K562 (cell line): ENCODE measurements at regions not wholly inside any gene's neighbourhood (a gene's known extent, or its start where the extent isn't known, plus 50 kb on each side); places are given as distances from the start of the nearest gene placed in this dataset.
"Not testable (repeated sequence)": the region's sequence is repeated elsewhere in the genome, so short reads cannot be mapped to it uniquely, and the experiment has no call there.

Experiments used
- ATAC-seq: fragments of 200-7000 bp; cut with Tn5 transposase; 3 replicates; pipeline ENCODE4 v1.9.1; 2020; ENCODE audit warnings: moderate library complexity
- BruUV-seq: library from RNA; stranded (reverse); fragments of 400-500 nt; replicated peaks from 2 replicates; lab custom pipeline; 2021; lab: Mats Ljungman, UMichigan
- CTCF ChIA-PET: fragments of 300-600 bp; formaldehyde crosslinking; extraction: SDS; loops from one replicate; lab custom pipeline; 2021; ENCODE audit warnings: low intra/inter-chr PET ratio; lab: Yijun Ruan, JAX
- POLR2A ChIA-PET: fragments of 300-600, 350-650 bp; sonication (Branson Sonifier 250); formaldehyde crosslinking; extraction: SDS; loops from one replicate; lab custom pipeline; 2021; ENCODE audit warnings: antibody characterized with exemption, inconsistent platforms; lab: Yijun Ruan, JAX
- DNase-seq, 4 experiments: peaks; one replicate each; pipeline versions ENCODE4 v3.0.0 to v3.0.0-alpha.2; 2011 to 2018; ENCODE audit warnings: low spot score in 3 of 4, mixed read lengths in 3 of 4; ENCODE audit errors: extremely low read depth in 1 of 4
- FAIRE-seq: peaks from 2 replicates; lab custom pipeline; 2011; peaks lifted over from hg19 to GRCh38; lab: Jason Lieb, UNC
- H2AFZ ChIP-seq: 2 replicates; pipeline ENCODE4 v1.6.0; 2011; ENCODE audit warnings: low read depth, low read length, control low read depth, inconsistent platforms
- H3K27ac ChIP-seq: fragments of 200-600 bp; 3 replicates; pipeline ENCODE4 v1.8.0; 2011; ENCODE audit warnings: low read depth, mild to moderate bottlenecking, control low read depth, inconsistent platforms, low read length, moderate library complexity, mixed read lengths; ENCODE audit errors: extremely low read depth
- H3K27me3 ChIP-seq, 2 experiments: fragments of 300-600 bp in 1 of 2; 2 replicates in 1 of 2; 3 replicates in 1 of 2; pipeline versions ENCODE4 v1.6.0 to v1.8.0; 2011; ENCODE audit warnings: inconsistent platforms in 2 of 2, low read length in 2 of 2, mild to moderate bottlenecking in 1 of 2, mixed read lengths in 1 of 2, moderate library complexity in 1 of 2; ENCODE audit not compliant: control insufficient read depth in 2 of 2, insufficient read depth in 2 of 2
- H3K36me3 ChIP-seq: fragments of 300-600 bp; 3 replicates; pipeline ENCODE4 v1.8.0; 2011; ENCODE audit warnings: mild to moderate bottlenecking, low read length, inconsistent platforms; ENCODE audit not compliant: control insufficient read depth, insufficient read depth
- H3K4me1 ChIP-seq, 2 experiments: fragments of 200-600 bp in 1 of 2; replicated peaks in 1 of 2; 2 replicates in 1 of 2; 3 replicates in 1 of 2; pipeline versions ENCODE4 v1.5.1 to v1.8.0; 2011; ENCODE audit warnings: inconsistent platforms in 2 of 2, low read length in 2 of 2, mild to moderate bottlenecking in 1 of 2, mixed read lengths in 1 of 2, moderate library complexity in 1 of 2; ENCODE audit not compliant: control insufficient read depth in 2 of 2, insufficient read depth in 2 of 2
- H3K4me2 ChIP-seq: 2 replicates; pipeline ENCODE4 v1.6.1; 2011; ENCODE audit warnings: low read length, control low read depth, inconsistent platforms, mixed read lengths; ENCODE audit not compliant: insufficient read depth
- H3K4me3 ChIP-seq: fragments of 200-600 bp; sonication (generic), shearing (Covaris generic); 2 replicates; pipeline ENCODE4 v1.5.1; 2016; ENCODE audit warnings: control low read depth, inconsistent platforms
- H3K79me2 ChIP-seq: fragments of 200-600 bp; 3 replicates; pipeline ENCODE4 v1.8.0; 2011; ENCODE audit warnings: low read length, inconsistent platforms; ENCODE audit not compliant: control insufficient read depth, insufficient read depth
- H3K9ac ChIP-seq, 2 experiments: 2 replicates each; pipeline versions ENCODE4 v1.6.0 to v1.6.1; 2011; ENCODE audit warnings: low read depth in 2 of 2, low read length in 2 of 2, control low read depth in 1 of 2, inconsistent platforms in 1 of 2, mild to moderate bottlenecking in 1 of 2, mixed read lengths in 1 of 2; ENCODE audit not compliant: insufficient read depth in 1 of 2
- H3K9me1 ChIP-seq: one replicate; pipeline ENCODE4 v1.6.0; 2011; ENCODE audit warnings: inconsistent platforms, mild to moderate bottlenecking, low read length, moderate library complexity; ENCODE audit not compliant: control insufficient read depth, insufficient read depth
- H3K9me3 ChIP-seq: replicated peaks from 2 replicates; pipeline ENCODE4 v1.5.1; 2011; ENCODE audit warnings: low read depth, low read length, inconsistent platforms; ENCODE audit not compliant: control insufficient read depth, insufficient read depth
- H4K20me1 ChIP-seq: replicated peaks from 2 replicates; pipeline ENCODE4 v1.6.1; 2011; ENCODE audit warnings: low read length, inconsistent platforms, mixed read lengths; ENCODE audit not compliant: control insufficient read depth, insufficient read depth
- CHCHD3 ChIP-seq: fragments of 250-450 bp; sonication (Bioruptor Pico); IDR thresholded peaks from 2 replicates; pipeline ENCODE4 v2.1.2; 2022; ENCODE audit warnings: mild to moderate bottlenecking
- FOXK2 ChIP-seq, 2 experiments: fragments of 450-650 bp; IDR thresholded peaks in 1 of 2; conservative IDR thresholded peaks in 1 of 2; 2 replicates each; pipeline ENCODE4 v1.6.1; 2016; ENCODE audit warnings: low read depth in 2 of 2, mild to moderate bottlenecking in 1 of 2
- HDAC2 ChIP-seq: fragments of 450-650 bp; IDR thresholded peaks from 2 replicates; pipeline ENCODE4 v1.6.1; 2016; ENCODE audit warnings: mild to moderate bottlenecking
- HDAC3 ChIP-seq: fragments of 450-650 bp; IDR thresholded peaks from 2 replicates; pipeline ENCODE4 v1.6.1; 2018; ENCODE audit warnings: borderline replicate concordance, mild to moderate bottlenecking, moderate library complexity; ENCODE audit not compliant: partially characterized antibody
- JUNB ChIP-seq: fragments of 450-650 bp; formaldehyde crosslinking; conservative IDR thresholded peaks from 2 replicates; pipeline ENCODE4 v1.4.0; 2020; ENCODE audit warnings: mild to moderate bottlenecking
- RB1 ChIP-seq: fragments of 450-650 bp; IDR thresholded peaks from 2 replicates; pipeline ENCODE4 v1.6.1; 2017; ENCODE audit warnings: low read depth, mild to moderate bottlenecking
- RBM14 ChIP-seq: fragments of 200-400 bp; formaldehyde crosslinking; IDR thresholded peaks from 2 replicates; pipeline ENCODE4 v1.6.1; 2018; ENCODE audit warnings: low read depth, mild to moderate bottlenecking, low read length, moderate library complexity, borderline replicate concordance; ENCODE audit not compliant: insufficient read depth
- RBM25 ChIP-seq: fragments of 200-400 bp; formaldehyde crosslinking; IDR thresholded peaks from 2 replicates; pipeline ENCODE4 v1.6.1; 2018; ENCODE audit warnings: low read length, low read depth, moderate library complexity; ENCODE audit not compliant: severe bottlenecking
- SMARCE1 ChIP-seq: fragments of 450-650 bp; IDR thresholded peaks from 2 replicates; pipeline ENCODE4 v1.7.1; 2016; ENCODE audit warnings: mild to moderate bottlenecking
- TAF9B ChIP-seq: fragments of 450-650 bp; IDR thresholded peaks from 2 replicates; pipeline ENCODE4 v1.6.1; 2018; ENCODE audit warnings: mild to moderate bottlenecking; ENCODE audit not compliant: partially characterized antibody
- TSC22D4 ChIP-seq: fragments of 450-650 bp; IDR thresholded peaks from 2 replicates; pipeline ENCODE4 v1.6.1; 2016; ENCODE audit warnings: missing genetic modification characterization, missing biosample characterization, control low read depth
- ZNF785 ChIP-seq: fragments of 250-450 bp; sonication (Bioruptor Pico); IDR thresholded peaks from 2 replicates; pipeline ENCODE4 v1.4.0; 2020; ENCODE audit warnings: mild to moderate bottlenecking
- WGBS: fragments of 100-300 bp; shearing (Covaris generic); methylation state at CpG from one replicate; pipeline ENCODE4 v1.1.6; 2016; ENCODE audit warnings: low coverage, mixed read lengths; ENCODE audit not compliant: insufficient coverage; ENCODE audit errors: missing lambda C conversion rate; 5-methylcytosine and 5-hydroxymethylcytosine counted together
- in situ Hi-C: fragments of 300-500 bp; cut with MboI; formaldehyde crosslinking; loops from 4 replicates; pipeline ENCODE4 v1.15.0; 2018; ENCODE audit warnings: inconsistent platforms, mixed read lengths
- intact Hi-C: fragments of 100-400 bp; cut with micrococcal nuclease; formaldehyde crosslinking; loops from 2 replicates; pipeline ENCODE4 v1.14.2; 2022

DNA sequence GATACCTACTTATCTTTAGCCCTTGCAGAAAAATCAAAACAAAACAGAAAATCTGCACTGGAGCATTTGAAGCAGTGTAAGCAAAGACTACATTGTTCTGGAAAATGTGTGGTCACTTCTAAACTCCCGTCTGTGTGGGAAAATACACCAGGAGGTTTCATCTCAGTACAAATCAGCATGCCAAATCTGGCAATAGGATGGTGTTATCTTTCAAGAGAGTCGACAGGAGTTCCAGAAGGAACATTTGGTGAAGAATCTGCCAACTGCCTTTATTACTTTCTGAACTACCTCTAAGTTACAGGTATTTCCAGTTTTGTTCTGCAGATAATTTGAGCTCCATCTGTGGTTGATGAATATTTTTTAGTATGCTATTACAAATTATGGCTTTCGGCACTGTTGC, 1348.0 kb downstream of the RAPGEF2 start (continued):
- TF ChIP-seq FOXK2 (conservative IDR thresholded peaks at IDR 0.05 in 1 of 2, IDR thresholded peaks at IDR 0.05 in 1 of 2; ENCODE audit: low read depth in 2 of 2) = no peak
- no peak for TF ChIP-seq RBM14
- TF ChIP-seq JUNB = no peak
- TF ChIP-seq HDAC3 = no peak
- TF ChIP-seq HDAC2 = no peak
- TF ChIP-seq TAF9B = no peak
- TF ChIP-seq RB1 = no peak
- no peak for TF ChIP-seq SMARCE1
- TF ChIP-seq TSC22D4 (tag) = no peak
- no peak for TF ChIP-seq ZNF785
- no peak for TF ChIP-seq RBM25
- TF ChIP-seq CHCHD3 = no peak

DNA sequence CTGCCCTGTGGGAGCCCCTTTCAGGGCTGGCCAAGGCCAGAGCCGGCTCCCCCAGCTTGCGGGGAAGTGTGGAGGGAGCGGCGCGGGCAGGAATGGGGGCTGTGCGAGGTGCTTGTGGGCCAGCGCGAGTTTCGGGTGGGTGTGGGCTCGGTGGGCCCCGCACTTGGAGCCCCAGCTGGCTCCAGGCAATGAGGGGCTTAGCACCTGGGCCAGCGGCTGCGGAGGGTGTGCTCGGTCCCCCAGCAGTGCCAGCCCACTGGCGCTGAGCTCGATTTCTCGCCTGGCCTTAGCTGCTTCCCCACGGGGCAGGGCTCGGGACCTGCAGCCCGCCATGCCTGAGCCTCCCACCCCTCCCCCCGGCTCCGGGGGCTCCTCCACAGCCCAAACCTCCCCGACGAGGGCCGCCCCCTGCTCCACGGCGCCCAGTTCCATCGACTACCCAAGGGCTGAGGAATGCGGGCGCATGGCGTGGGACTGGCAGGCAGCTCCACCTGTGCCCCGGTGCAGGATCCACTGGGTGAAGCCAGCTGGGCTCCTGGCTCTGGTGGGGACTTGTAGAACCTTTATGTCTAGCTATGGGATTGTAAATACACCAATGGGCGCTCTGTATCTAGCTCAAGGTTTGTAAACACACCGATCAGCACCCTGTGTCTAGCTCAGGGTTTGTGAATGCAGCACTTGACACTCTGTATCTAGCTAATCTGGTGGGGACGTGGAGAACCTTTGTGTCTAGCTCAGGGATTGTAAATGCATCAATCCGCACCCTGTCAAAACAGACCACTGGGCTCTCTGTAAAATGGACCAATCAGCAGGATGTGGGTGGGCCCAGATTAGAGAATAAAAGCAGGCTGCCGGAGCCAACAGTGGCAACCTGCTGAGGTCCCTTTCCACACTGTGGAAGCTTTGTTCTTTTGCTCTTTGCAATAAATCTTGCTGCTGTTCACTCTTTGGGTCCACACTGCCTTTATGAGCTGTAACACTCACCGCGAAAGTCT, 1379.1 kb downstream of the RAPGEF2 start:
- H3K4me3 ChIP-seq, CTCF ChIA-PET, H4K20me1 ChIP-seq, H3K4me1 ChIP-seq, H2AFZ ChIP-seq, POLR2A ChIA-PET, H3K36me3 ChIP-seq, H3K27ac ChIP-seq, H3K79me2 ChIP-seq, H3K4me2 ChIP-seq, BruUV-seq, DNase-seq, H3K9ac ChIP-seq, H3K9me1 ChIP-seq, H3K9me3 ChIP-seq, ATAC-seq, intact Hi-C loops, H3K27me3 ChIP-seq, in situ Hi-C loops, FAIRE-seq: not testable (repeated sequence)
- 0% methylated on average over 2 of the region's 39 CpGs for WGBS
